ENCODE measurements at regions not wholly inside any gene's neighbourhood (a gene's known extent, or its start where the extent isn't known, plus 50 kb on each side); places are given as distances from the start of the nearest gene placed in this dataset.

DNA sequence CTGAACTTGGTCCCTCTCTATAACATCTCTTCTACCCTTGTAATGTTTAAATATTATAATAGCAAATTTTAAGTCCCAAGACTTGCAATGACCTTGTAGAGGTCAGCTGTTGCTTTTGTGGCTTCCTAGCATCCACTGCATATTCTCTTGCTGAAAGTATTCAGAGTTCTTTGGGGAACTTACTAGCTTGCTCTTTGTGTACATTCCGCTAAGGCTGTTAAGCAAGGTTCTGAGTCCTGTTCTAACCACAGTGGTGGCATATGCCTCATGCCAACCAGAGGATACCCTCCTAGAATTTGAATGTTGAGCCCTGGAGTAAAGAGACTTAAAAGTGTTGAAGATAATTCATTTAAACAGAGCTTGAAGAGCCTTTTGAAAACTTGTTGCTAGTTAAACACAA, 570.9 kb downstream of the TLE1 start:
- no peaks in the 10 kb centered on the region for H3K9me3 Mint-ChIP-seq (ENCODE audit: unreplicated experiment)
- POLR2A ChIA-PET, result no interaction called here
- intact Hi-C loops (cut with micrococcal nuclease), result no loop called here
- CTCF ChIA-PET, result interaction anchor here (0.6 to 0.9 kb wide), 3 partner anchors 18 to 418 kb away, joined by 3 read pairs; no protein-coding TSS in a partner anchor
- H3K4me1 Mint-ChIP-seq (ENCODE audit: insufficient read depth, unreplicated experiment), result no peaks in the 10 kb centered on the region
- H3K36me3 Mint-ChIP-seq (ENCODE audit: insufficient read depth, unreplicated experiment), result no peaks in the 10 kb centered on the region
- H3K27me3 Mint-ChIP-seq (ENCODE audit: insufficient read depth, unreplicated experiment), result no peaks in the 10 kb centered on the region
- no TSS peak for BruUV-seq (replicated peaks)
- DNase-seq (ENCODE audit: unreplicated experiment), result no peak
- no peak overlapping the region for H3K4me3 Mint-ChIP-seq (ENCODE audit: unreplicated experiment)
- TF ChIP-seq CTCF (IDR thresholded peaks at IDR 0.05; ENCODE audit: unreplicated experiment), result no peak
- no peak overlapping the region for H3K27ac Mint-ChIP-seq (ENCODE audit: low read depth, unreplicated experiment)

- no peaks in the 10 kb centered on the region for H3K4me1 Mint-ChIP-seq (ENCODE audit: insufficient read depth, unreplicated experiment)
- H3K9me3 Mint-ChIP-seq (ENCODE audit: unreplicated experiment), result no peaks in the 10 kb centered on the region
- ChIA-PET CTCF (interaction anchor here (0.7 to 1.2 kb wide), 3 partner anchors 8 to 69 kb away, joined by 3 to 4 read pairs (median 3); no protein-coding TSS in a partner anchor), POLR2A (no interaction called here)
- no TSS peak for BruUV-seq (replicated peaks)
- no peaks in the 10 kb centered on the region for H3K27me3 Mint-ChIP-seq (ENCODE audit: insufficient read depth, unreplicated experiment)
- no peaks in the 10 kb centered on the region for H3K36me3 Mint-ChIP-seq (ENCODE audit: insufficient read depth, unreplicated experiment)
- TF ChIP-seq CTCF (IDR thresholded peaks at IDR 0.05; ENCODE audit: unreplicated experiment), result no peak
- no peak overlapping the region for H3K4me3 Mint-ChIP-seq (ENCODE audit: unreplicated experiment)
- intact Hi-C loops (cut with micrococcal nuclease), result no loop called here
- no peak overlapping the region for H3K27ac Mint-ChIP-seq (ENCODE audit: low read depth, unreplicated experiment)
- no peak for DNase-seq (ENCODE audit: unreplicated experiment)
Measured at GRCh38 chr9:81116340-81117137, 572.8 kb downstream of the TLE1 start.

DNA sequence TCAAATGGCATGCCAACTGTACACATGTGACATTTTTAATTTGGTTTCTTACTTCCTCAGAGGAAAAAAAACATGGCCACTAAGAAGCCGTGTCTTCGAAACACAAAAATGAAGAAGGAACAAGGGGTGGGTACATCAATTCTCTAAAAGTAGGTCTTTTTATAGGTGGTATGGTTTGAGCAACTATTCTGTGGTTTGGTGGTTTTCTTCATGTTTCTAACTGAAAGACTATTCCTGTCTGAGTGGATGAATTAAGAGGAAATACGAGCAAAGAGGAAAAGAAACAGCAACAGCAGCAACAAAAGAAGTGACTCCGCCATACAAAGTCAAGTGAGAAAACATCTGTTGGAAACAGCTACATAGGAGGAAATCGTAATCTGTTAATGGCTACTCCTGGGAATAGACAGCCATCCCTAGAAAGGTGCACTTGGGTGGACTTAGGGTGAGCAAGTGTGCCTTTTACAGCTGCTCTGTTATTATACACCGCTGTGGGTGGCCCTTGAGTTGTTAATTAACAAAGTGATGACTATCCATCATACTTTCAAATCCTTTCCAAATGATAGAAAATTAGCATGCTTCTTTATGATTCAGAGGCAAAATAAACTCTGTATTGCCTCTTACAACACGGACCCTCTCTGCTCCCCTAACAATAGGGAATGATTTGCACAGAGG, 575.8 kb downstream of the TLE1 start:
- Mint-ChIP-seq H3K27ac (ENCODE audit: low read depth, unreplicated experiment) (no peak overlapping the region), H3K4me1 (ENCODE audit: insufficient read depth, unreplicated experiment) (peaks cover 4% of the 10 kb centered on the region), H3K27me3 (ENCODE audit: insufficient read depth, unreplicated experiment) (no peaks in the 10 kb centered on the region), H3K36me3 (ENCODE audit: insufficient read depth, unreplicated experiment) (no peaks in the 10 kb centered on the region), H3K9me3 (ENCODE audit: unreplicated experiment) (no peaks in the 10 kb centered on the region), H3K4me3 (ENCODE audit: unreplicated experiment) (no peak overlapping the region)
- no peak for TF ChIP-seq CTCF (IDR thresholded peaks at IDR 0.05; ENCODE audit: unreplicated experiment)
- no TSS peak for BruUV-seq (replicated peaks)
- ChIA-PET POLR2A (interaction anchor here (0.7 to 1.6 kb wide), 2 partner anchors 12 to 941 kb away, joined by 3 read pairs; no protein-coding TSS in a partner anchor), CTCF (interaction anchor here (0.5 to 1.6 kb wide), 4 partner anchors 9 to 240 kb away, joined by 3 to 6 read pairs (median 4); no protein-coding TSS in a partner anchor)
- DNase-seq (ENCODE audit: unreplicated experiment), result no peak
- intact Hi-C loops (cut with micrococcal nuclease), result no loop called here

Measured in MCF 10A (cell line).